ENCODE measurements at regions not wholly inside any gene's neighbourhood (a gene's known extent, or its start where the extent isn't known, plus 50 kb on each side); places are given as distances from the start of the nearest gene placed in this dataset.

DNA sequence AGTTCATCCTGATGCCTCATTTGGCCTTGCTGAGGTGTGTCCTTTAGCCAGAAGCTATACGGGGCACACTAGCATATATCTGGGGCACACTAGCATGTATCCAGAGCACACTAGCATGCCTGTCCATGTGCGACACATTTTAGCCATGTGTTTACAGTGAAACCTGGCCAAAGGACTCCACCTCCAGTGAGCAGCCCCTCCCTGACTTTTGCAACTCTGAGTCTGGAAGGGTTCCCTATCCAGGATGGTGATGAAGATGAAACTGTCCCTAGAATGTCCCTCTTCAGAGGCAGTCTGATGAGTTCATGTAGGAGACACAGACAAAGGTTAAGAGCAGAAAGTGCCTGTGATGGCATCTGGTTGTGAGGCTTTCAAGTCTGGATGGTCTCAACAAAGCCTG, 61.4 kb upstream of the LGALSL start:
- TF ChIP-seq, protein P1, sequence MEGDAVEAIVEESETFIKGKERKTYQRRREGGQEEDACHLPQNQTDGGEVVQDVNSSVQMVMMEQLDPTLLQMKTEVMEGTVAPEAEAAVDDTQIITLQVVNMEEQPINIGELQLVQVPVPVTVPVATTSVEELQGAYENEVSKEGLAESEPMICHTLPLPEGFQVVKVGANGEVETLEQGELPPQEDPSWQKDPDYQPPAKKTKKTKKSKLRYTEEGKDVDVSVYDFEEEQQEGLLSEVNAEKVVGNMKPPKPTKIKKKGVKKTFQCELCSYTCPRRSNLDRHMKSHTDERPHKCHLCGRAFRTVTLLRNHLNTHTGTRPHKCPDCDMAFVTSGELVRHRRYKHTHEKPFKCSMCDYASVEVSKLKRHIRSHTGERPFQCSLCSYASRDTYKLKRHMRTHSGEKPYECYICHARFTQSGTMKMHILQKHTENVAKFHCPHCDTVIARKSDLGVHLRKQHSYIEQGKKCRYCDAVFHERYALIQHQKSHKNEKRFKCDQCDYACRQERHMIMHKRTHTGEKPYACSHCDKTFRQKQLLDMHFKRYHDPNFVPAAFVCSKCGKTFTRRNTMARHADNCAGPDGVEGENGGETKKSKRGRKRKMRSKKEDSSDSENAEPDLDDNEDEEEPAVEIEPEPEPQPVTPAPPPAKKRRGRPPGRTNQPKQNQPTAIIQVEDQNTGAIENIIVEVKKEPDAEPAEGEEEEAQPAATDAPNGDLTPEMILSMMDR (IDR thresholded peaks at IDR 0.05): no peak
- TF ChIP-seq POLR2A (IDR thresholded peaks at IDR 0.05): no peak
